ENCODE measurements at regions not wholly inside any gene's neighbourhood (a gene's known extent, or its start where the extent isn't known, plus 50 kb on each side); places are given as distances from the start of the nearest gene placed in this dataset.
A peak's percentile ranks its signal among the peaks of the same experiment; 100 is the strongest.

- no peak for DNase-seq
Observed at GRCh38 chr7:118699222-118699621, 474.7 kb downstream of the ANKRD7 start.

- DNase-seq: no peak
Observed at GRCh38 chr7:118708741-118709140, 484.2 kb downstream of the ANKRD7 start.

- no peak for DNase-seq
Observed at GRCh38 chr7:118711688-118712087, 487.2 kb downstream of the ANKRD7 start.

GRCh38 chr7:118713039-118713438 lies 488.5 kb downstream of the ANKRD7 start:
- no peak for DNase-seq

- no peak for DNase-seq
Observed at GRCh38 chr7:118720632-118721031, 496.1 kb downstream of the ANKRD7 start.

GRCh38 chr7:118731854-118732253 lies 507.4 kb downstream of the ANKRD7 start:
- no peak for DNase-seq

GRCh38 chr7:118734541-118734940 lies 510.0 kb downstream of the ANKRD7 start:
- DNase-seq: no peak

GRCh38 chr7:118735441-118735840 lies 510.9 kb downstream of the ANKRD7 start:
- DNase-seq: no peak

- DNase-seq: no peak
Observed at GRCh38 chr7:118737935-118738334, 513.4 kb downstream of the ANKRD7 start.

GRCh38 chr7:118745927-118746326 lies 521.4 kb downstream of the ANKRD7 start:
- no peak for DNase-seq

GRCh38 chr7:118747473-118747872 lies 523.0 kb downstream of the ANKRD7 start:
- no peak for DNase-seq

GRCh38 chr7:118753479-118753878 lies 529.0 kb downstream of the ANKRD7 start:
- no peak for DNase-seq

GRCh38 chr7:118754608-118755007 lies 530.1 kb downstream of the ANKRD7 start:
- DNase-seq: no peak

- peak; percentile 2 for DNase-seq
Observed at GRCh38 chr7:118755067-118755625, 530.6 kb downstream of the ANKRD7 start.

- DNase-seq: no peak
Observed at GRCh38 chr7:118757066-118757465, 532.6 kb downstream of the ANKRD7 start.

- DNase-seq: no peak
Observed at GRCh38 chr7:118758582-118758981, 534.1 kb downstream of the ANKRD7 start.

GRCh38 chr7:118759921-118760320 lies 535.4 kb downstream of the ANKRD7 start:
- DNase-seq: no peak

GRCh38 chr7:118762451-118762850 lies 537.9 kb downstream of the ANKRD7 start:
- no peak for DNase-seq

- DNase-seq: no peak
Observed at GRCh38 chr7:118764221-118764620, 539.7 kb downstream of the ANKRD7 start.

GRCh38 chr7:118771672-118772071 lies 547.2 kb downstream of the ANKRD7 start:
- DNase-seq: no peak

GRCh38 chr7:118777308-118777707 lies 552.8 kb downstream of the ANKRD7 start:
- DNase-seq: no peak

- no peak for DNase-seq
Observed at GRCh38 chr7:118792682-118793081, 568.2 kb downstream of the ANKRD7 start.

GRCh38 chr7:118793582-118793981 lies 569.1 kb downstream of the ANKRD7 start:
- no peak for DNase-seq

GRCh38 chr7:118794419-118794818 lies 569.9 kb downstream of the ANKRD7 start:
- no peak for DNase-seq

- DNase-seq: no peak
Observed at GRCh38 chr7:118801366-118801765, 576.9 kb downstream of the ANKRD7 start.

Data from left kidney (tissue), 1 donor.